CD14-positive monocyte (primary cell): ENCODE measurements at regions not wholly inside any gene's neighbourhood (a gene's known extent, or its start where the extent isn't known, plus 50 kb on each side); places are given as distances from the start of the nearest gene placed in this dataset.

ENCODE experiments used
- DNase-seq, 3 donors: peaks; one replicate each; pipeline ENCODE4 v3.0.0-alpha.2; 2011 to 2022
- H2AFZ ChIP-seq: 2 replicates; pipeline ENCODE4 v1.6.0; 2012; ENCODE audit warnings: mild to moderate bottlenecking, low read depth, low read length, inconsistent platforms; ENCODE audit not compliant: insufficient read depth, poor library complexity, severe bottlenecking
- H3K27ac ChIP-seq, 2 donors: 1 replicate in 1 of 2; 2 replicates in 1 of 2; pipeline ENCODE4 v1.5.1; 2012 to 2013; ENCODE audit warnings: low read length in 2 of 2, control low read depth in 1 of 2, inconsistent platforms in 1 of 2, low read depth in 1 of 2, mild to moderate bottlenecking in 1 of 2
- H3K27me3 ChIP-seq, 2 donors: one replicate each; pipeline versions ENCODE4 v1.6.0 to v1.6.1; 2011 to 2013; ENCODE audit warnings: low read length in 2 of 2; ENCODE audit not compliant: control insufficient read depth in 2 of 2, insufficient read depth in 2 of 2
- H3K36me3 ChIP-seq, 2 donors: replicated peaks in 1 of 2; 1 replicate in 1 of 2; 2 replicates in 1 of 2; pipeline versions ENCODE4 v1.5.1 to v1.6.1; 2012 to 2013; ENCODE audit warnings: low read length in 2 of 2, control low read depth in 1 of 2, inconsistent platforms in 1 of 2, mild to moderate bottlenecking in 1 of 2; ENCODE audit not compliant: insufficient read depth in 2 of 2, control insufficient read depth in 1 of 2
- H3K4me1 ChIP-seq, 2 donors: 1 replicate in 1 of 2; 2 replicates in 1 of 2; pipeline versions ENCODE4 v1.5.1 to v1.6.1; 2012 to 2013; ENCODE audit warnings: low read length in 2 of 2, control low read depth in 1 of 2, inconsistent platforms in 1 of 2, mild to moderate bottlenecking in 1 of 2, moderate library complexity in 1 of 2; ENCODE audit not compliant: insufficient read depth in 2 of 2, control insufficient read depth in 1 of 2
- H3K4me2 ChIP-seq: replicated peaks from 2 replicates; pipeline ENCODE3; 2012; ENCODE audit warnings: low read length, moderate library complexity, mild to moderate bottlenecking; ENCODE audit not compliant: poor library complexity, severe bottlenecking; ENCODE audit errors: extremely low read depth
- H3K4me3 ChIP-seq, 3 experiments: fragments of 200-600 bp in 1 of 3; sonication (generic) in 1 of 3; replicated peaks in 1 of 3; 1 replicate in 2 of 3; 2 replicates in 1 of 3; pipeline ENCODE4 v1.5.1; 2011 to 2013; ENCODE audit warnings: low read length in 3 of 3, mild to moderate bottlenecking in 3 of 3, control low read depth in 2 of 3, low read depth in 2 of 3, inconsistent platforms in 1 of 3, moderate library complexity in 1 of 3
- H3K79me2 ChIP-seq: 2 replicates; pipeline ENCODE4 v1.6.0; 2012; ENCODE audit warnings: mild to moderate bottlenecking, control low read depth, inconsistent platforms, low read length, moderate library complexity; ENCODE audit not compliant: insufficient read depth
- H3K9ac ChIP-seq: 2 replicates; pipeline ENCODE4 v1.6.0; 2017; ENCODE audit warnings: low read length, mild to moderate bottlenecking; ENCODE audit not compliant: insufficient read depth, poor library complexity, severe bottlenecking
- H3K9me3 ChIP-seq, 2 donors: replicated peaks in 1 of 2; 1 replicate in 1 of 2; 2 replicates in 1 of 2; pipeline versions ENCODE4 v1.5.1 to v1.6.1; 2012 to 2013; ENCODE audit warnings: low read length in 2 of 2, control low read depth in 1 of 2; ENCODE audit not compliant: control insufficient read depth in 1 of 2, insufficient read depth in 1 of 2
- H4K20me1 ChIP-seq: 2 replicates; pipeline ENCODE4 v1.6.0; 2012; ENCODE audit warnings: mild to moderate bottlenecking, low read length, control low read depth, moderate library complexity; ENCODE audit not compliant: insufficient read depth
- H3K27ac Mint-ChIP-seq, 7 donors: one replicate each; pipeline ENCODE4 v1.8.0; 2020; ENCODE audit warnings: mild to moderate bottlenecking in 7 of 7, mixed read lengths in 7 of 7, moderate library complexity in 6 of 7, inconsistent platforms in 2 of 7
- H3K27me3 Mint-ChIP-seq, 3 donors: one replicate each; pipeline ENCODE4 v1.8.0; 2021 to 2022; ENCODE audit warnings: low read depth in 3 of 3, mild to moderate bottlenecking in 3 of 3, mixed read lengths in 3 of 3, moderate library complexity in 3 of 3, inconsistent platforms in 1 of 3
- H3K36me3 Mint-ChIP-seq, 2 donors: one replicate each; pipeline ENCODE4 v1.8.0; 2020; ENCODE audit warnings: mixed read lengths in 2 of 2, inconsistent platforms in 1 of 2, mild to moderate bottlenecking in 1 of 2
- H3K4me1 Mint-ChIP-seq: one replicate; pipeline ENCODE4 v1.8.0; 2020; ENCODE audit warnings: mild to moderate bottlenecking, mixed read lengths
- H3K4me3 Mint-ChIP-seq, 2 donors: one replicate each; pipeline ENCODE4 v1.8.0; 2020; ENCODE audit warnings: mild to moderate bottlenecking in 2 of 2, mixed read lengths in 2 of 2, moderate library complexity in 1 of 2
- H3K9me3 Mint-ChIP-seq, 7 donors: one replicate each; pipeline ENCODE4 v1.8.0; 2020 to 2022; ENCODE audit warnings: mixed read lengths in 7 of 7, mild to moderate bottlenecking in 6 of 7, moderate library complexity in 6 of 7, inconsistent platforms in 2 of 7
- CTCF ChIP-seq: fragments of 200-600 bp; IDR thresholded peaks from one replicate; pipeline ENCODE4 v1.8.0; 2022; ENCODE audit warnings: antibody characterized with exemption, mild to moderate bottlenecking
- WGBS: methylation state at CpG from one replicate; pipeline ENCODE4 v1.1.5; 2013; ENCODE audit warnings: missing lambda C conversion rate; ENCODE audit not compliant: insufficient coverage; 5-methylcytosine and 5-hydroxymethylcytosine counted together
- intact Hi-C, 2 donors: fragments of 100-400 bp; cut with micrococcal nuclease; formaldehyde crosslinking; loops; one replicate each; pipeline versions ENCODE4 v1.15.0 to v1.15.1; 2023

GRCh38 chr1:227422581-227422980 is 104.3 kb upstream of the CDC42BPA start:
- H3K9ac ChIP-seq, result no peak overlapping the region
- no peak overlapping the region for H3K27ac ChIP-seq
- intact Hi-C loops, result no loop called here
- H3K4me3 Mint-ChIP-seq, result no peak overlapping the region
- H3K36me3 ChIP-seq, result no peaks in the 10 kb centered on the region
- H2AFZ ChIP-seq, result no peak overlapping the region
- H3K4me2 ChIP-seq, result no peak overlapping the region
- H4K20me1 ChIP-seq, result no peaks in the 10 kb centered on the region
- no peaks in the 10 kb centered on the region for H3K36me3 Mint-ChIP-seq
- H3K27me3 Mint-ChIP-seq, result peaks cover 2 to 5% (median 3%) of the 10 kb centered on the region in 3 donors
- DNase-seq, result no peak
- TF ChIP-seq CTCF, result no peak
- H3K79me2 ChIP-seq, result no peaks in the 10 kb centered on the region
- H3K27ac Mint-ChIP-seq, result no peak overlapping the region
- 80% methylated on average over 1 of the region's 2 CpGs for WGBS
- no peaks in the 10 kb centered on the region for H3K9me3 ChIP-seq
- H3K4me1 ChIP-seq, result no peaks in the 10 kb centered on the region
- H3K4me1 Mint-ChIP-seq, result no peaks in the 10 kb centered on the region
- no peak overlapping the region for H3K4me3 ChIP-seq
- H3K27me3 ChIP-seq, result no peaks in the 10 kb centered on the region
- H3K9me3 Mint-ChIP-seq, result peaks cover 0 to 2% (median 0%) of the 10 kb centered on the region in 7 donors

GRCh38 chr1:227420147-227420546 is 101.9 kb upstream of the CDC42BPA start:
- intact Hi-C loops, result no loop called here
- Histone ChIP-seq H3K79me2 (no peaks in the 10 kb centered on the region), H3K4me2 (no peak overlapping the region), H2AFZ (no peak overlapping the region), H3K27me3 (no peaks in the 10 kb centered on the region), H3K9ac (no peak overlapping the region), H3K36me3 (no peaks in the 10 kb centered on the region), H3K27ac (no peak overlapping the region), H3K4me1 (no peaks in the 10 kb centered on the region), H3K4me3 (no peak overlapping the region), H4K20me1 (no peaks in the 10 kb centered on the region), H3K9me3 (no peaks in the 10 kb centered on the region)
- WGBS, result no CpG with 5 or more reads among the region's 5 CpGs
- Mint-ChIP-seq H3K4me3 (no peak overlapping the region), H3K27me3 (peaks cover 2 to 7% (median 7%) of the 10 kb centered on the region in 3 donors), H3K4me1 (peaks cover 5% of the 10 kb centered on the region), H3K36me3 (no peaks in the 10 kb centered on the region), H3K9me3 (no peaks in the 10 kb centered on the region), H3K27ac (no peak overlapping the region)
- no peak for DNase-seq
- no peak for TF ChIP-seq CTCF
